Tibial nerve (tissue), 4 donors: ENCODE measurements at regions not wholly inside any gene's neighbourhood (a gene's known extent, or its start where the extent isn't known, plus 50 kb on each side); places are given as distances from the start of the nearest gene placed in this dataset.

ENCODE experiments used
- EP300 ChIP-seq, 2 donors: sonication (generic); formaldehyde crosslinking; IDR thresholded peaks; one replicate each; pipeline ENCODE4 v1.6.1; 2017; ENCODE audit warnings: antibody characterized with exemption in 2 of 2, mild to moderate bottlenecking in 1 of 2
- POLR2A ChIP-seq, 2 donors: fragments of 450-650 bp; IDR thresholded peaks; one replicate each; pipeline ENCODE4 v1.6.1; 2017; ENCODE audit warnings: antibody characterized with exemption in 2 of 2, mild to moderate bottlenecking in 2 of 2, moderate library complexity in 2 of 2
- TF ChIP-seq, protein P1 (sequence below), 5 experiments: fragments of 200-600 bp in 3 of 5; fragments of 450-650 bp in 2 of 5; sonication (generic) in 3 of 5; IDR thresholded peaks; one replicate each; pipeline ENCODE4 v1.5.1; 2016 to 2019; ENCODE audit warnings: antibody characterized with exemption in 5 of 5, mild to moderate bottlenecking in 3 of 5, moderate library complexity in 2 of 5

DNA sequence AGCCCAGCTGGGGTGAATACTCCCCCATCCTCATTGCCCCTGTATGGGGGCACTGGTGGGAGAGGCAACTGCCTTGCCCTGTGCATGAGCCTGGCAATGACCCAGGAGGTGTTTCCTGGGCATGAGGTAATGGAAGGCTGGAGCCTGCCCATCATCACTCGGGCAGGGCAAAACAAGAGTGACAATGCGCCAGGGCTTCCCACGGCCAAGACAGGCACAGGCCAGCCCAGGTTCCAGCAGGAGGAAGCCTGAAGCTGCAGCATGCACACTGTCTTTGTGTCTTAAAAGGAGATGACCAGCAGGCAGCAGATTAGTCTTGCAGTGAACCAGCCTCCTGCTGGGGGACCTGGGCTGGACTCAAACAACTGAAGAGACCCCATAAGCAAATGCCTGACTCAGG lies 92.2 kb upstream of the SMIM23 start:
- TF ChIP-seq POLR2A (IDR thresholded peaks at IDR 0.05) (no peak), EP300 (IDR thresholded peaks at IDR 0.05) (no peak)
- TF ChIP-seq, protein P1, sequence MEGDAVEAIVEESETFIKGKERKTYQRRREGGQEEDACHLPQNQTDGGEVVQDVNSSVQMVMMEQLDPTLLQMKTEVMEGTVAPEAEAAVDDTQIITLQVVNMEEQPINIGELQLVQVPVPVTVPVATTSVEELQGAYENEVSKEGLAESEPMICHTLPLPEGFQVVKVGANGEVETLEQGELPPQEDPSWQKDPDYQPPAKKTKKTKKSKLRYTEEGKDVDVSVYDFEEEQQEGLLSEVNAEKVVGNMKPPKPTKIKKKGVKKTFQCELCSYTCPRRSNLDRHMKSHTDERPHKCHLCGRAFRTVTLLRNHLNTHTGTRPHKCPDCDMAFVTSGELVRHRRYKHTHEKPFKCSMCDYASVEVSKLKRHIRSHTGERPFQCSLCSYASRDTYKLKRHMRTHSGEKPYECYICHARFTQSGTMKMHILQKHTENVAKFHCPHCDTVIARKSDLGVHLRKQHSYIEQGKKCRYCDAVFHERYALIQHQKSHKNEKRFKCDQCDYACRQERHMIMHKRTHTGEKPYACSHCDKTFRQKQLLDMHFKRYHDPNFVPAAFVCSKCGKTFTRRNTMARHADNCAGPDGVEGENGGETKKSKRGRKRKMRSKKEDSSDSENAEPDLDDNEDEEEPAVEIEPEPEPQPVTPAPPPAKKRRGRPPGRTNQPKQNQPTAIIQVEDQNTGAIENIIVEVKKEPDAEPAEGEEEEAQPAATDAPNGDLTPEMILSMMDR (IDR thresholded peaks at IDR 0.05), result no peak
